ENCODE measurements at regions not wholly inside any gene's neighbourhood (a gene's known extent, or its start where the extent isn't known, plus 50 kb on each side); places are given as distances from the start of the nearest gene placed in this dataset.

DNA sequence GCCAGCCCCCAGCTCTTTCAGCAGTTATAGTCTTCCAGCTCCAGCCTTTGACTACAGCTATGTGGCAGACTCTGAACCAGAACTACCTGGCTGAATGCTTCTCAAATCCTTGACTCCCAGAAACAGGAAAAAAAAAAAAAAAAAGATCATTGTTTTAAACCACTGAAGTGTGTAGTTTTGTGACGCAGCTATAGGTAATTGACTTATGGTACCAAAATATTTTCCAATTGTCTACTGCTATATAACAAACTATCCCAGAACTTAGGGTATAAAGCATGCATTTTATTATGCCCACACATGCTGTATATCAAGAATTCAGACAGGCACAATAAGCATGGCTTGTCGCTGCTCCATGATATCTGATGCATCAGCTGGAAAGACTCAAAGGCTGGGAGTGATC, 127.1 kb upstream of the POC5 start:
- Histone ChIP-seq H3K27ac (no peak overlapping the region), H3K36me3 (no peaks in the 10 kb centered on the region), H3K4me3 (ENCODE audit: low read depth, low read length) (no peak overlapping the region), H3K27me3 (ENCODE audit: insufficient read depth, low read depth, severe bottlenecking) (no peaks in the 10 kb centered on the region), H3K9me3 (ENCODE audit: severe bottlenecking) (no peaks in the 10 kb centered on the region)
- no peak for DNase-seq
- no peak for TF ChIP-seq CTCF (IDR thresholded peaks at IDR 0.05; ENCODE audit: low read depth, low read length)

DNA sequence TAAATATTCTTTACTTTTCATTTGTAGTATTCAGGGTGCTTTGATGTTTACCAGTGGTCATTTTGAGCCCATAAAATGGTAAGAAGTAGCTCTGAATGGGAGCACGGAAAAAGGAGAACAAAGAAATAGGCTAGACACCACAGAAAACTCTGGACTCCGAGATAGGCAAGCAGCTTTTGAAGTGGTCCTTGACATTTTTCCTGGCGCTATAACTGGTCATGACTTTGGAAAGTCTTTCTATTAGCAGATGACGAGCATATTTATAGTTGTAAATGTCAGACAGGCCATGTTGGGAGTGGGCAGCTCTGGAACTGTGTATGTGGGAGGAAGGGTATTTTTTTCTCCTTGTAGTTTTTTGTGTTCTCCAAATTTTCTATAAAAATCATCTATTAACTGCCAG, 126.1 kb upstream of the POC5 start:
- Histone ChIP-seq H3K27me3 (ENCODE audit: insufficient read depth, low read depth, severe bottlenecking) (no peaks in the 10 kb centered on the region), H3K27ac (no peak overlapping the region), H3K36me3 (no peaks in the 10 kb centered on the region), H3K9me3 (ENCODE audit: severe bottlenecking) (no peaks in the 10 kb centered on the region), H3K4me3 (ENCODE audit: low read depth, low read length) (no peak overlapping the region)
- no peak for DNase-seq
- TF ChIP-seq CTCF (IDR thresholded peaks at IDR 0.05; ENCODE audit: low read depth, low read length) = no peak

GRCh38 chr5:75839547-75839946, 122.3 kb upstream of the POC5 start:
- TF ChIP-seq CTCF (IDR thresholded peaks at IDR 0.05; ENCODE audit: low read depth, low read length) = no peak
- Histone ChIP-seq H3K36me3 (no peaks in the 10 kb centered on the region), H3K9me3 (ENCODE audit: severe bottlenecking) (no peaks in the 10 kb centered on the region), H3K27me3 (ENCODE audit: insufficient read depth, low read depth, severe bottlenecking) (no peaks in the 10 kb centered on the region), H3K27ac (no peak overlapping the region), H3K4me3 (ENCODE audit: low read depth, low read length) (no peak overlapping the region)
- DNase-seq = no peak

DNA sequence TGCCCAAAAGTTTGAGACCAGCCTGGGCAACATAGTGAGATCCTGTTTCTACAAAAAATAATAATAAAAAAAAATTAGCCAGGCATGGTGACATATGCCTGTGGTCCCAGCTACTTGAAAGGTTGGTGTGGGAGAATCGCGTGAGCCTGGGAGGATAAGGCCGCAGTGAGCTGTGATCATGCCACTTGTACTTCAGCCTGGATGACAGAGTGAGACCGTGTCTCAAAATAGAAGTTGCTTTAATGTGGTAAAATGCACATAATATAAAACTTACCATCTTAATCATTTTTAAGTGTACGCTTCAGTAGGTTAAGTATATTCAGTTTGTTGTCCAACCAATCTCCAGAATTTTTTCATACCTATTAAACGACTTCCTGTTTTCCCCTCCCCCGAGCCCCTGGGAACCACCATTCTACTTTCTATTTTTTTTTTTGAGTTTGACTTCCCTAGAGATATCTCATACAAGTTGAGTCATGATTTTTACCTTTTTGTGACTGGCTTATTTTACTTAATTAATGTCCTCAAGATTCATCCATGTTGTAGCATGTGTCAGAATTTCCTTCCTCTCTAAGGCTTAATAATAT, 120.1 kb upstream of the POC5 start:
- Histone ChIP-seq H3K27ac (no peak overlapping the region), H3K4me3 (ENCODE audit: low read depth, low read length) (no peak overlapping the region), H3K9me3 (ENCODE audit: severe bottlenecking) (no peaks in the 10 kb centered on the region), H3K27me3 (ENCODE audit: insufficient read depth, low read depth, severe bottlenecking) (no peaks in the 10 kb centered on the region), H3K36me3 (no peaks in the 10 kb centered on the region)
- no peak for DNase-seq
- no peak for TF ChIP-seq CTCF (IDR thresholded peaks at IDR 0.05; ENCODE audit: low read depth, low read length)

DNA sequence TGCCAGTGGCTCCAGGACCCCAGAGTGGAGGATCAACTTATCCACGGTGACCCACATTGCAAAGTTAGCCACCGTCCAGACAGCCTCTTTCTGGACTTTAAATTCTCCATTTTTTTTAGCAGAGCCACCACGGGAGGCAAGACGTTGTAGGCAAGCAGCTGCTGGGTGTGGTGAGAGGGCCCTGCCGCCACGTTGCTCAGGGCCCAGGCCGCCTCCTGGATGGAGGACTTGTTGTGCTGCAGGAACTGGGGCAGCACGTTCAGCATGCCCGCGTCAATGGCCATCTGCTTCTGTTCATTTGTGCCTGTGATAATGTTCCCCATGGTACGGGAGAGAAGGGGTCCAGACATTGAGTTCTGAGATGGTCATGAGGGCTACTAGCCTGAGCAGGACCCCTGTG, 114.3 kb upstream of the POC5 start:
- TF ChIP-seq CTCF (IDR thresholded peaks at IDR 0.05; ENCODE audit: low read depth, low read length) = no peak
- no peak for DNase-seq
- Histone ChIP-seq H3K9me3 (ENCODE audit: severe bottlenecking) (no peaks in the 10 kb centered on the region), H3K27me3 (ENCODE audit: insufficient read depth, low read depth, severe bottlenecking) (no peaks in the 10 kb centered on the region), H3K36me3 (no peaks in the 10 kb centered on the region), H3K4me3 (ENCODE audit: low read depth, low read length) (no peak overlapping the region), H3K27ac (no peak overlapping the region)

- no peak for TF ChIP-seq CTCF (IDR thresholded peaks at IDR 0.05; ENCODE audit: low read depth, low read length)
- Histone ChIP-seq H3K4me3 (ENCODE audit: low read depth, low read length) (no peak overlapping the region), H3K9me3 (ENCODE audit: severe bottlenecking) (no peaks in the 10 kb centered on the region), H3K36me3 (no peaks in the 10 kb centered on the region), H3K27me3 (ENCODE audit: insufficient read depth, low read depth, severe bottlenecking) (no peaks in the 10 kb centered on the region), H3K27ac (no peak overlapping the region)
- DNase-seq = no peak
Observed at GRCh38 chr5:75828029-75828428, 110.8 kb upstream of the POC5 start.
